DND-41 (cell line): ENCODE measurements at regions not wholly inside any gene's neighbourhood (a gene's known extent, or its start where the extent isn't known, plus 50 kb on each side); places are given as distances from the start of the nearest gene placed in this dataset.

Source experiments
- CTCF ChIP-seq: IDR thresholded peaks from 2 replicates; pipeline ENCODE4 v1.5.1; 2012; ENCODE audit warnings: borderline replicate concordance, low read length, moderate library complexity, mild to moderate bottlenecking; ENCODE audit not compliant: poor library complexity, severe bottlenecking; ENCODE audit errors: extremely low read depth
- EZH2 ChIP-seq: IDR thresholded peaks from 3 replicates; pipeline ENCODE4 v1.6.1; 2012; ENCODE audit warnings: borderline replicate concordance, low read depth, mild to moderate bottlenecking, moderate library complexity, low read length, inconsistent platforms; ENCODE audit not compliant: severe bottlenecking

- no peak for TF ChIP-seq CTCF
- TF ChIP-seq EZH2: no peak
Observed at GRCh38 chr9:130759738-130760137, 66.2 kb downstream of the EXOSC2 start.
